H1 (cell line): ENCODE measurements at regions not wholly inside any gene's neighbourhood (a gene's known extent, or its start where the extent isn't known, plus 50 kb on each side); places are given as distances from the start of the nearest gene placed in this dataset.

ENCODE experiments used
- CTCF ChIA-PET: fragments of 300-600 bp; sonication (Branson Sonifier 250); formaldehyde crosslinking; loops from one replicate; lab custom pipeline; 2021; ENCODE audit not compliant: partially characterized antibody; lab: Charles Lee
- POLR2A ChIA-PET: fragments of 300-600 bp; sonication (Branson Sonifier 250); formaldehyde crosslinking; loops from one replicate; lab custom pipeline; 2021; ENCODE audit warnings: inconsistent platforms; ENCODE audit not compliant: partially characterized antibody; lab: Charles Lee
- DNase-seq, 2 experiments: peaks; one replicate each; pipeline versions ENCODE4 v3.0.0 to v3.0.0-alpha.2; 2010 to 2022; ENCODE audit warnings: low spot score in 2 of 2, low read depth in 1 of 2, mixed read lengths in 1 of 2
- FAIRE-seq: peaks from 2 replicates; lab custom pipeline; 2011; peaks lifted over from hg19 to GRCh38; lab: Jason Lieb, UNC
- H2AFZ ChIP-seq: 2 replicates; pipeline ENCODE4 v1.8.1; 2012; ENCODE audit warnings: low read length, inconsistent platforms
- H2AK5ac ChIP-seq: 2 replicates; pipeline ENCODE4 v1.6.1; 2013; ENCODE audit warnings: low read depth, low read length
- H2BK120ac ChIP-seq: replicated peaks from 2 replicates; pipeline ENCODE3; 2013; ENCODE audit warnings: low read depth, low read length, inconsistent platforms
- H2BK12ac ChIP-seq: 2 replicates; pipeline ENCODE4 v1.6.1; 2013; ENCODE audit warnings: low read depth, low read length
- H2BK15ac ChIP-seq: 2 replicates; pipeline ENCODE4 v1.6.1; 2013; ENCODE audit warnings: low read length
- H2BK20ac ChIP-seq: 2 replicates; pipeline ENCODE4 v1.6.1; 2013; ENCODE audit warnings: low read length
- H2BK5ac ChIP-seq: 2 replicates; pipeline ENCODE4 v1.6.1; 2013; ENCODE audit warnings: low read depth, low read length
- H3K14ac ChIP-seq: 2 replicates; pipeline ENCODE4 v1.6.1; 2013; ENCODE audit warnings: inconsistent platforms; ENCODE audit not compliant: insufficient read length
- H3K18ac ChIP-seq: 2 replicates; pipeline ENCODE4 v1.6.1; 2013; ENCODE audit warnings: low read length; ENCODE audit errors: extremely low read depth
- H3K23ac ChIP-seq: 2 replicates; pipeline ENCODE4 v1.6.1; 2013; ENCODE audit warnings: inconsistent platforms; ENCODE audit not compliant: insufficient read length
- H3K23me2 ChIP-seq: 2 replicates; pipeline ENCODE4 v1.6.1; 2013; ENCODE audit warnings: low read depth, low read length
- H3K27ac ChIP-seq: 2 replicates; pipeline ENCODE4 v1.6.1; 2011; ENCODE audit warnings: low read depth, low read length, inconsistent platforms
- H3K27me3 ChIP-seq, 4 experiments: replicated peaks in 1 of 4; 1 replicate in 1 of 4; 2 replicates in 3 of 4; pipeline versions ENCODE4 v1.6.1 to v1.8.1; 2011 to 2013; ENCODE audit warnings: low read length in 3 of 4, mild to moderate bottlenecking in 3 of 4, inconsistent platforms in 2 of 4, mixed read lengths in 2 of 4, moderate library complexity in 1 of 4; ENCODE audit not compliant: control insufficient read depth in 3 of 4, insufficient read depth in 3 of 4; ENCODE audit errors: extremely low read depth in 1 of 4
- H3K36me3 ChIP-seq, 4 experiments: 2 replicates each; pipeline versions ENCODE4 v1.6.1 to v1.8.1; 2011 to 2013; ENCODE audit warnings: mild to moderate bottlenecking in 4 of 4, low read length in 3 of 4, moderate library complexity in 2 of 4, control low read depth in 1 of 4, inconsistent platforms in 1 of 4; ENCODE audit not compliant: insufficient read depth in 4 of 4, control insufficient read depth in 2 of 4
- H3K4ac ChIP-seq: replicated peaks from 2 replicates; pipeline ENCODE3; 2013; ENCODE audit warnings: low read length, low read depth, mixed read lengths, inconsistent platforms; ENCODE audit not compliant: insufficient read length
- H3K4me1 ChIP-seq, 4 experiments: replicated peaks in 1 of 4; 1 replicate in 1 of 4; 2 replicates in 3 of 4; pipeline versions ENCODE4 v1.6.1 to v1.8.1; 2011 to 2013; ENCODE audit warnings: low read length in 3 of 4, inconsistent platforms in 2 of 4, mixed read lengths in 1 of 4; ENCODE audit not compliant: insufficient read depth in 4 of 4, control insufficient read depth in 3 of 4
- H3K4me2 ChIP-seq, 2 experiments: 2 replicates each; pipeline versions ENCODE4 v1.6.1 to v1.8.1; 2011 to 2013; ENCODE audit warnings: low read depth in 2 of 2, low read length in 2 of 2, control low read depth in 1 of 2, inconsistent platforms in 1 of 2, mild to moderate bottlenecking in 1 of 2; ENCODE audit not compliant: insufficient read depth in 1 of 2
- H3K4me3 ChIP-seq, 4 experiments: fragments of 200-600, 300-600 bp in 1 of 4; sonication (generic), shearing (Covaris generic), sonication (Bioruptor Twin) in 1 of 4; 2 replicates each; pipeline versions ENCODE4 v1.5.1 to v1.8.1; 2011 to 2016; ENCODE audit warnings: low read length in 4 of 4, low read depth in 3 of 4, control low read depth in 2 of 4, inconsistent platforms in 2 of 4, mild to moderate bottlenecking in 2 of 4, mixed read lengths in 1 of 4, moderate library complexity in 1 of 4; ENCODE audit not compliant: insufficient read depth in 2 of 4; ENCODE audit errors: extremely low read depth in 1 of 4
- H3K56ac ChIP-seq: replicated peaks from 2 replicates; pipeline ENCODE3; 2013; ENCODE audit warnings: low read depth, mild to moderate bottlenecking, mixed read lengths, low read length, inconsistent platforms; ENCODE audit not compliant: insufficient read length
- H3K79me1 ChIP-seq: 2 replicates; pipeline ENCODE4 v1.6.1; 2013; ENCODE audit warnings: low read depth, low read length, control low read depth
- H3K79me2 ChIP-seq, 2 experiments: 2 replicates each; pipeline versions ENCODE4 v1.6.1 to v1.8.1; 2012 to 2013; ENCODE audit warnings: low read length in 2 of 2, mild to moderate bottlenecking in 2 of 2, inconsistent platforms in 1 of 2; ENCODE audit not compliant: insufficient read depth in 2 of 2, control insufficient read depth in 1 of 2
- H3K9ac ChIP-seq, 4 experiments: replicated peaks in 1 of 4; 1 replicate in 1 of 4; 2 replicates in 3 of 4; pipeline versions ENCODE4 v1.6.1 to v1.8.1; 2011 to 2013; ENCODE audit warnings: low read depth in 3 of 4, low read length in 3 of 4, control low read depth in 2 of 4, mild to moderate bottlenecking in 2 of 4, moderate library complexity in 2 of 4, inconsistent platforms in 1 of 4; ENCODE audit errors: extremely low read depth in 1 of 4
- H3K9me3 ChIP-seq, 2 experiments: 2 replicates each; pipeline versions ENCODE4 v1.6.1 to v1.8.1; 2012 to 2013; ENCODE audit warnings: mild to moderate bottlenecking in 2 of 2, moderate library complexity in 2 of 2, control low read depth in 1 of 2, inconsistent platforms in 1 of 2, low read depth in 1 of 2, low read length in 1 of 2, mixed read lengths in 1 of 2; ENCODE audit not compliant: insufficient read depth in 2 of 2
- H4K20me1 ChIP-seq, 2 experiments: replicated peaks in 1 of 2; 2 replicates each; pipeline versions ENCODE3 to v1.8.1; 2011 to 2013; ENCODE audit warnings: inconsistent platforms in 2 of 2, low read length in 2 of 2, mild to moderate bottlenecking in 1 of 2; ENCODE audit not compliant: insufficient read depth in 2 of 2, control insufficient read depth in 1 of 2
- H4K5ac ChIP-seq: 2 replicates; pipeline ENCODE4 v1.6.1; 2013; ENCODE audit warnings: low read length, low read depth, mixed read lengths, inconsistent platforms; ENCODE audit not compliant: insufficient read length
- H4K8ac ChIP-seq: 2 replicates; pipeline ENCODE4 v1.8.0; 2013; ENCODE audit warnings: mild to moderate bottlenecking, moderate library complexity, low read length, inconsistent platforms; ENCODE audit not compliant: insufficient read depth; ENCODE audit errors: extremely low read depth
- H4K91ac ChIP-seq: replicated peaks from 2 replicates; pipeline ENCODE3; 2013; ENCODE audit warnings: low read length, mixed read lengths, inconsistent platforms; ENCODE audit not compliant: insufficient read length
- CBX5 ChIP-seq: fragments of 300-800, 300-1000 bp; sonication (generic); IDR thresholded peaks from 2 replicates; pipeline ENCODE4 v1.7.1; 2016; ENCODE audit warnings: antibody characterized with exemption, low read length, low read depth
- CEBPB ChIP-seq: IDR thresholded peaks from 2 replicates; pipeline ENCODE4 v1.6.1; 2012; ENCODE audit warnings: low read depth, low read length
- CREB1 ChIP-seq: IDR thresholded peaks from 2 replicates; pipeline ENCODE4 v1.6.1; 2012; ENCODE audit warnings: inconsistent platforms
- GTF2F1 ChIP-seq: IDR thresholded peaks from 2 replicates; pipeline ENCODE4 v1.6.1; 2012; ENCODE audit warnings: low read depth, low read length, improper control_type of control experiment, borderline replicate concordance
- HDAC2 ChIP-seq, 2 experiments: fragments of 300-600 bp in 1 of 2; sonication (generic) in 1 of 2; IDR thresholded peaks; 2 replicates each; pipeline ENCODE4 v1.6.1; 2011 to 2012; ENCODE audit warnings: low read depth in 2 of 2, low read length in 2 of 2, mild to moderate bottlenecking in 2 of 2, moderate library complexity in 2 of 2, borderline replicate concordance in 1 of 2, inconsistent platforms in 1 of 2
- HDAC6 ChIP-seq: IDR thresholded peaks from one replicate; pipeline ENCODE4 v1.7.1; 2012; ENCODE audit warnings: low read depth, mild to moderate bottlenecking, inconsistent platforms, low read length, moderate library complexity
- KDM5A ChIP-seq: fragments of 200-600 bp; IDR thresholded peaks from 2 replicates; pipeline ENCODE4 v1.7.1; 2012; ENCODE audit warnings: mild to moderate bottlenecking, low read length, inconsistent platforms, mixed read lengths
- RNF2 ChIP-seq: fragments of 200-900, 300-1000 bp; sonication (generic); IDR thresholded peaks from 2 replicates; pipeline ENCODE4 v1.7.1; 2016; ENCODE audit warnings: borderline replicate concordance, low read depth, mild to moderate bottlenecking, antibody characterized with exemption, low read length; ENCODE audit not compliant: poor library complexity, severe bottlenecking; ENCODE audit errors: missing control alignments
- SP1 ChIP-seq: IDR thresholded peaks from 2 replicates; pipeline ENCODE4 v1.6.1; 2011; ENCODE audit warnings: low read depth, low read length
- SP2 ChIP-seq: IDR thresholded peaks from 2 replicates; pipeline ENCODE4 v1.6.1; 2012; ENCODE audit warnings: mild to moderate bottlenecking, low read length, inconsistent platforms
- SP4 ChIP-seq: IDR thresholded peaks from 2 replicates; pipeline ENCODE4 v1.6.1; 2012; ENCODE audit warnings: low read length, inconsistent platforms
- USF2 ChIP-seq: IDR thresholded peaks from 2 replicates; pipeline ENCODE4 v1.6.1; 2011; ENCODE audit warnings: low read length, improper control_type of control experiment
- WGBS, 2 experiments: shearing (Covaris generic) in 1 of 2; methylation state at CpG; one replicate each; pipeline versions ENCODE4 v1.1.6 to v1.1.7; 2013 to 2015; ENCODE audit warnings: low lambda C conversion rate in 2 of 2, mixed read lengths in 2 of 2, inconsistent platforms in 1 of 2, low coverage in 1 of 2, missing lambda C conversion rate in 1 of 2; ENCODE audit not compliant: insufficient replicate concordance in 2 of 2, insufficient coverage in 1 of 2, insufficient read length in 1 of 2; ENCODE audit errors: extremely low coverage in 1 of 2, missing lambda C conversion rate in 1 of 2; 5-methylcytosine and 5-hydroxymethylcytosine counted together

- Histone ChIP-seq H3K14ac (no peak overlapping the region), H2BK20ac (no peak overlapping the region), H2BK120ac (no peak overlapping the region), H4K20me1 (no peaks in the 10 kb centered on the region), H3K36me3 (no peaks in the 10 kb centered on the region), H3K79me2 (no peaks in the 10 kb centered on the region), H3K23me2 (no peaks in the 10 kb centered on the region; the same call in 1 of the 2 replicates), H3K4ac (no peak overlapping the region), H2AFZ (no peak overlapping the region), H3K27ac (no peak overlapping the region), H3K4me1 (no peaks in the 10 kb centered on the region), H4K5ac (no peak overlapping the region), H2BK12ac (no peak overlapping the region), H2BK15ac (no peak overlapping the region), H2BK5ac (no peak overlapping the region), H3K4me2 (no peak overlapping the region), H3K23ac (no peak overlapping the region), H3K27me3 (no peaks in the 10 kb centered on the region), H3K79me1 (no peaks in the 10 kb centered on the region), H4K8ac (peak overlapping the region; percentile 31; the same call in 1 of the 2 replicates), H3K9me3 (no peaks in the 10 kb centered on the region), H3K4me3 (no peak overlapping the region), H3K9ac (no peak overlapping the region), H4K91ac (no peak overlapping the region), H2AK5ac (no peak overlapping the region), H3K56ac (no peak overlapping the region), H3K18ac (no peak overlapping the region)
- TF ChIP-seq KDM5A = no peak
- no peak for TF ChIP-seq CREB1
- no peak for TF ChIP-seq CEBPB
- TF ChIP-seq CBX5 = no peak
- TF ChIP-seq HDAC6 = no peak
- TF ChIP-seq SP2 = no peak
- TF ChIP-seq USF2 = no peak
- no peak for TF ChIP-seq HDAC2 (IDR thresholded peaks at IDR 0.05; ENCODE audit: borderline replicate concordance in 1 of 2, low read depth in 2 of 2, low read length in 2 of 2)
- TF ChIP-seq GTF2F1 = no peak
- TF ChIP-seq RNF2 = no peak
- TF ChIP-seq SP4 = no peak
- TF ChIP-seq SP1 = no peak
- FAIRE-seq (no peak), DNase-seq (no peak)
- POLR2A ChIA-PET = no interaction called here
- 92% methylated on average over 8 of the region's 9 CpGs; no CpG with 5 or more reads in 1 of the 2 experiments for WGBS, 2 experiments
- CTCF ChIA-PET = interaction anchor here (1.1 to 1.8 kb wide), 2 partner anchors 11 to 63 kb away, joined by 3 to 6 read pairs; no protein-coding TSS in a partner anchor
Measured at GRCh38 chr15:69586721-69587120, 134.1 kb downstream of the RPLP1 start.
